NCI-H2227 (cell line): ENCODE measurements at regions not wholly inside any gene's neighbourhood (a gene's known extent, or its start where the extent isn't known, plus 50 kb on each side); places are given as distances from the start of the nearest gene placed in this dataset.

Experiments
- DNase-seq: peaks from one replicate; lab custom pipeline; 2025; ENCODE audit not compliant: unreplicated experiment; lab: John Stamatoyannopoulos, UW

- DNase-seq, result no peak
These were observed 52.2 kb upstream of the IRF2BP2 start for GRCh38 chr1:234662148-234662547.

GRCh38 chr1:234661317-234661928 lies 51.4 kb upstream of the IRF2BP2 start:
- DNase-seq, result no peak

GRCh38 chr1:234660536-234661316 lies 50.7 kb upstream of the IRF2BP2 start:
- DNase-seq, result no peak
